GM18858 (cell line): ENCODE measurements at regions not wholly inside any gene's neighbourhood (a gene's known extent, or its start where the extent isn't known, plus 50 kb on each side); places are given as distances from the start of the nearest gene placed in this dataset.
"Not testable (repeated sequence)": the region's sequence is repeated elsewhere in the genome, so short reads cannot be mapped to it uniquely, and the experiment has no call there.

ENCODE experiments used
- ATAC-seq: cut with Tn5 transposase; IDR thresholded peaks from one replicate; pipeline ENCODE4 v1.9.1; 2021; ENCODE audit not compliant: unreplicated experiment

DNA sequence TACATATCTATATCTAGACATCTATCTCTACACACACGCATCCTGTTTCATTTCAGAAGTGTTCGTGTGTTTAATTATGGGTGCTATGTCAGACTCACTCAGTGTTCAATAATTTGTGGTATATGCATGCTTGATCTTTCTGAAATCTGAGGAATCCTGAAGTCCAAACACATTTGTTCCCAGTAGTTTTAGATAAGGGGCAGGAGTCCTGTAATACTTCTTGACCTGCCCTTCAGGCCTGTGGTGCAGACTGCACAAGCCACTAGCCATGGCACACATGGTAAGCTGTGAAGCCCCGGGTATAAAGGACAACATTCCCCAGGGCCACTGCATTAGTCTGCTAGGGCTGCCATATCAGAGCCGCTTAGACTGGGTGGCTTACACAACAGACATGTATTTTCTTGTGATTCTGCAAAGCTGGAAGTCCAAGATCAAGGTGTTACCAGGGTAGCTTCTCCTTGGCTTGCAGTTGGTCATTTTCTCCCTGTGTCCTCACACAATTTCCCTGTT is 267.2 kb downstream of the RHOU start:
- no peak for ATAC-seq

DNA sequence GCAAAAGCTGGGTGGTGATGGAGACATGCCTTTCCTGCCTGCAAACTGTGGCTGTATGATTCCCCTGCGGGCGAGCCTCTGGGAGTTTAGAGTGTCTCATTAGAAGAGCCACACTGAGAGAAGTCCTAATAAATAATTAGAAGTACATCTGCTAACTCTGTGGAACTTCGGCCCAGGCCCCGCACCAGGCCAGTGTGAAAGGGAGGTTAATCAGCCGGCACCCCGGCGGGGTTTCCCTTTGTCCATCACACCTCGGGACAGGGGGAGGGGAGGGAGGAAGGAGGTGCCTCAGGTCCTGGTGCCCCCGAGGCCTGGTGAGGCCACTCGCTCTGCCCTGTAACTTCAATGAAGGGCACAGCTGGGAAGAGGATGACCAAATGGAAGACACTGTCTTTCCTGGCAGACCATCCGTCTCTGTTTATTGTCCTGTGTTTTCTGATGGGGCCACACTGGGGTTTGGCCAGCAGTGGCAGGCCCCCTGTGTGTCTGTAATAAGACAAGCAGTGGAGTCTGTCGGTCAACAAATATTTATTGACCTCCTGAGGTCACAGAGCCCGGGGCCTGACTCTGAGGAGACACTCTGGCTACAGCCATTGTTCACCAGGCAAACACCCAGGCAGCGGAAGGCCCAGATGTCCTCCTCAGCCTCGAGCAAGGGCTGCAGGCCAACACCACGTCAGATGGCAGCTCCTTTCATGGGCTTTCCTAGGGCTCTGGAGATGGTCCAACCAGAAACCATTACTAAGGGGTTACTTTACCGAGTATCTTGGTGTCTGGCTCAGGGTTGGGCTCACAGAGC is 267.5 kb upstream of the RAB4A start:
- ATAC-seq: no peak

DNA sequence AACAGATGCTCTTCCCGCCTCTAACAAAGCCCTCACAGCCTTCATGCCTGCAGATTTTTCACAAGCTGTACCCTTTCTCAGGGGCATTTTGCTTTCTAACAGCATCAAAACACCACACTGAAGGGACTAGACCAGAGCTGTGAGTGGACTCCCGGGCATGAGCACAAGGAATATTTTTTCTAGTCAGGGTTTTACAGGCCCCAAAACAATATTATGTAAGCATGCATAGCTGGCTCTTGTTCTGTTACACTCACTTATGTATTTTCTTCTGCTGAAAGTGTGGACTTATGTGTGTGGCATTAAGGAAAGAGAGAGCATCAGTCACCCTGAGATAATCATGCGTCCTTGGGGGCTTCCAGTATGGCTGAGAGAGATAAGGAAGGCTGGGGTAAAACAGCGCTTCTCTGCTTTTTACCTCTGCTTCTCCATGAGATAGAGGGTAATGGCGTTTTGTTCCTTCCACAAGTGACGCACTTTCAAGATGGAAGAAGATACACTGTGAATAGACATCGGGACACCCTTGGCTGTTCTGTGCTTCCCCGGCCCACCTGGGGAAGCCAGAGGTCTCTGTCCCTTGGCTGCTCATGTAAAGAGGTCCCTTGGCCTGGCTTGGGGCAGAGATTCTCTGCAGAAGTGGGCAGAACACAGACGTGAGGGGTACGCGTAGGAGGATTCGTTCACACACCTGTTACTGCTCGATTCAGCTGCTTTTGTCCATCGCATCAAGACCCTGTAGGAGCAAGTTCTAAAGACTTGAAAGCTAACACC is 266.7 kb upstream of the RAB4A start:
- no peak for ATAC-seq

DNA sequence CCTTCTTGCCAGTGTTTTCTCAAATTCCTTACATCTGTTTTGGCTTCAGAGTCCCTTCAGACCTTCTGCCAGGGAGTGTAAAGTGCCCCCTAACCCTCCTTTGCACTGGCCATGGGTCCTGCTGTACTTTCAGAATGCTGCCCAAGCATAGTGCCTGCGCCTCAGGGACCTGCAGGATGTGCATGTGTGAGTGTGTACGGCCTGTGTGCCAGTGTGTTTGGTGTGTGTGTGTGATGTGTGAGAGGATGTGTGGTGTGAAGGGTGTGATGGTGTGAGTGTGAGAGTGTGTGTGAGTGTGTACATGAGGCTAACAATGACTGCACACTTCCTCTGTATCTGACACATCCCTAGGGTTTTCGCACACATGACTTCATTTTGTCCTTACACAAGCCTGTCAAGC is 265.8 kb upstream of the RAB4A start:
- no peak for ATAC-seq

DNA sequence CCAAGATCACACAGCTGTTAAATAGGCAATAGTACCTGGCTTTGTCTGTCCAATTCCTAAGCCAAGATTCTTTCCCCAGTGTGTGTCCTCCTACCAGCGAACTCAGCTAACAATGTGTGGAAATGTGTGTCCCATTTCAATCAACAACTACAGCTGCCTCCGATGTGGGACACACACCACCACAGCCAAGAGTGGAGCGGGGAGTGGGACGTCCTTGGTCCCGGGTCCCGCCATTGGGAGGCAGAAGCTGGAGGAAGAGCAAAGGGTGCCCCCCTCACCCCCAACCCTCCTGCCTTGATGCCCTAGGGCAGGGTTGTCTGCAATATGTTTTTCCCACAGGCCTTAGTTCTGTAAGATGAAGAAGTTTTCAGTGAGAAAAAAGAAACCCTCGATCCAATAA is 265.4 kb upstream of the RAB4A start:
- ATAC-seq: no peak

DNA sequence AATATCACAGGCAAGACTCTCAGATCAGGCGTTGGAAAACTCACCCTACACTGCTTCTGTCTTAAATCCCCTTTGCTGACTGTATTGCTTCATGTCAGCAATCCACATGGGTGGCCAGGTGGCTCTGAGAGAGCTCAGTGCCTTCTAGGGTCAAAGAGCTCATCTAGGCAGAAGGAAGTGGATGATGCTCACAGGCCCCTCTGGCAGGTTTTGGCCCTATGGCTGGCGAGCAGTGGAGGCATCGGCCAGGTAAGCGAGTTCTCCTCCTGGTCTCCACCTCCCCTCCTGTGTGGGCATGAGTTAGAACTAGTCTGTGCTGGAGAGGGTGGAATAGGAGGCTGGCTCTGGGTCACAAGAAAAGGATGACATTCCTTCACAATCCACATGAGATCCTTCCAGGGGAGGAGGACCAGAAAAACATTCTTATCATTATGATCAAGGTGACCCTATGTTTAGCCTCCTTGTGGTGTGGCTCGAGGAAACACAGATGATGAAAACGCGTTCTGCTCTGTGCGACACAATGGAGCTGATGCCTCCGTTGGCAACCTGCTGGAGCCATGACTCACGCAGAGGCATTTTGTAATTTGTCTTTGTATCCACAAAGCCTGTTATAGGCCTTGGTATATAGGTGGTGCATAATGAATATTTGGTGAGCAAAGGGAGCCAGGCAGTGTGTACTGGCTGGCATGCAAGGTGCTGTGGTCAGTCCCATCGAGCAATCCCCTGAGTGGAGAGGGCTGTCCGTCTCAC is 264.6 kb upstream of the RAB4A start:
- ATAC-seq: no peak

DNA sequence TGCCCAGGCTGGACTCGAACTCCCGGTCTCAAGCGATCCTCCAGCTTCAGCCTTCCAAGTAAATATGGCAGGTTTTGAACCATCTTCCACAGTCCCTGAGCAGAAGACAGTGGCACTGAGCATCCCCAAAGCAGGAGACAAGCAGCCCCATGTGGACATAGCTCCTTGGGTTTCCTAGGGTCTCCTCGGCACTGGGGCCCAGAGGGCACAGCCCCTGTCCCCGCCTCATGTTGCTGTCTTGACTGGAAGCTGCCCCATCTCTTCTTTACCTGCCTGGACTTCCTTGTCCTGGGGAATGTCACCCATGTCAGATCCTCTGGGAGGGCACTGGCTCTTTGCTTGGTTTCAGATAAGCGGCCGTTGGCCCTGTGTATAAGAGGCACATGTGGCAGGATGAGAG is 263.7 kb upstream of the RAB4A start:
- no peak for ATAC-seq

DNA sequence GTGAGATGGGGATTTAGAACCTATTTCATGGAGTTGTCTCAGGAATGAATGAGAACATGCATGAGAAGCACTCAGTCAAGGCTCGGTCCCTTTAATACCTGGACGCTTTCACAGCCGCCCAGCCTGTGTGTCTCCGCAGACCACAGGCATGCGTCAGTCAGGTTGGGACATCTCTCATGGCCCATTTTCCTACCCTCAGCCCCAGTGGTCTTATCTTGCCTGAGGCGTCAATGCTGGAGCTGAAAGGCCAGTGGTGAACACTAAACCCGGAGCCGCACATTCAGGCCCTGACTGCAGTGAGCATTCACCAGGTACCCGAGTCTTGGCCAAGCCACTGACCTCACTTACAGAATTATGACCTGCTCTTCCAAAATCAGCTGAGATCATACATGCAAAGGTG is 263.2 kb upstream of the RAB4A start:
- ATAC-seq: no peak

DNA sequence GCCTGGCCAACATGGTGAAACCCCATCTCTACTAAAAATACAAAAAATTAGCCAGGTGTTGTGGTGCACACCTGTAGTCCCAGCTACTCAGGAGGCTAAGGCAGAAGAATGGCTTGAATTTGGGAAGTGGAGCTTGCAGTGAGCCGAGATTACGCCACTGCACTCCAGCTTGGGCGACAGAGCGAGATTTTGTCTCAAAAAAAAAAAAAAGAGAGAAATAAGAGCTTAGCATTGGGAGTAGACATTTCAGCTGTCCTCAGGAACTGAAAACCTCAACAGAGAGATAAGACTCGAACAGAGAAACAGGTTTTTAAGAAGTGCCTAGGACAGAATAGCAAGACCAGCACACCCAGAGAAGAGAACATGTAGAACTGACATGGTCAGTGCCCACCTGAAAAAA is 262.6 kb upstream of the RAB4A start:
- not testable (repeated sequence) for ATAC-seq

DNA sequence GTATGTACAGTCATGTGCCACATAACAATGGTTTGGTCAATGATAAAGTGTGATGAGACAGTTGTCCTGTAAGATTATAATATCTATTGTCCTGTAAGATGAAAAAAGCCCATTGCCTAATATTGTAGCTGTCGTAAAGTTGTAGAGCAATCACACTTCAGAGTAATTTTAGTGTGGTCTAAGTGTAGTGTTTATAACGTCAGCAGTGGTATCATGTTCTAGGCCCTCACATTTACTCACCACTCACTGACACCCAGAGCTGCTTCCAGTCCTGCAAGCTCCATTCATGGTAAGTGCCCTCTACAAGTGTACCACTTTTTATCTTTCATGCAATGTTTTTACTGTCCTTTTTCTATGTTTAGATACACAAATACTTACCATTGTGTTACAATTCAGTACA is 259.9 kb upstream of the RAB4A start:
- no peak for ATAC-seq

DNA sequence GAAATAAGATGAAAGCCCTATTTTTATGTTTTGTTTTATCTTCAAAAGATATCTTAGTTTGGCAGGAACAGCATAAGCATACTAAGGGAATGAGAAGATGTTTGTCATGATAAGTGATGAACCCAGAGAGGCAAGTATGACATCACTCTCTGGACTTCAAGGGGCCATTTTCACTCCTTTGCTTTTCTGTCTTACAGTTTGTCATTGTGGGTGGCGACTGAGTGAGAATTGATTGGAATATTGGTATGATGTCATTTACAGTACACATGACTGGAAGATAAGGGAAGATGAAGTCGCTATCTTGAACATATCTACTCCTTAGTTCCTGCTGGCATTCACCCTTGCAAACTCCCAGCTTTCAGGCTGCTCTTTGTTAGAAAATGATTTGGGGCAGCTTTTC is 258.1 kb upstream of the RAB4A start:
- ATAC-seq: no peak

DNA sequence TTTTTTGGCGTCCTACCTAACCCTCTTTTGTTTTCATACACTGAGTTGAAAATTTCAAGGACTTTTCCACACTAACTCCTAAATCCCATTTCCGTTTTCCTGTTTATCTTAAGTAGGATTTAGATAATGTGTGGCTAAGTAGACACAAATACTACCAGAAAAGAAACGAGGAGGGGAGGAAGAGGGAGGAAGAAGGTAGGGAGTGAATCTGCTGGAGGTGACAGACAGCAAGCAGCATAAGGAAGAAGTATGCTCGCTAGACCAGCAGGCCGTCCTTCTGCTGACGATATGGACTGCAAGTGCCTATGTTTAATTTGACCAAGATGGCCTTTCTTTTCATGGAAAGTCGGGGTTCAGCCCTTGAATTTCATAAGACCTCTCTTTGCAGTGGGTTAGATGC is 256.9 kb upstream of the RAB4A start:
- no peak for ATAC-seq

DNA sequence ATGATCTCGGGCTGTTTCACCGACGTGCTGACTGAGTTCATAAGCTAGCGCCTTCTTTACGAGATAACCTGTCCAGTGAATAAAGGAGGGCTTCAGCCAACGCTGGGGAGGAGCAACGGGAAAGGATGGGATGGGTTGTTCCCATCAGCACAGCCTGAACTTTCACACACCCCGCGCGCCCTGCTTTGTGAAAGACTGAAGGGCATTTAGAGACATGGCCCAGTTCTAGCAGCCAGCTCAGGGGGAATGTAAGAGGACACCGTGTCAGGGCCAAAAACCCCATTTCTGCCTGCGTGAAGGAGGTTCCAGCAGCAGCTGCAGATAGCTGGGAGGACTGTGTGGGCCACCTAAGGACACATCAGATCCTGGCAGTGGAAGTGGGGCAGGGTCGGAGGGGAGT is 255.1 kb upstream of the RAB4A start:
- ATAC-seq: no peak

DNA sequence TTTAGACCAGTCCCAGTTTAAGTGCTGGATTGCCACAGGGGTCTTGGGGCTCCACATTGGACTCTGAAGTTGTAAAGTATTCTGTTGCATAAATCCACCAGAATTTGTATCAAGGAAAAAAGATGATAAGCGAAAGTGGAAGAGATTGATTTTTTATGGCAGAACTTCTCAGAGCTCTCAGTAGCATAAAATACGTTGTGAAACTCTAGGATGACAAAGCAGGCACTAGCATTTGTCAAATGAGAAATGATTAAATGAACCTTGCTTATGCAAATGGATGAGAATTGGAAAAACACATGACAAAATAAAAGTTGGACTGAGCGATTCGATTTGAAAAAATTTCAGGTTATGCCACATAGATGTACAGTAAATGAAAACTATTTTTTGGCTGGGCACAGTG is 253.8 kb upstream of the RAB4A start:
- ATAC-seq: no peak

DNA sequence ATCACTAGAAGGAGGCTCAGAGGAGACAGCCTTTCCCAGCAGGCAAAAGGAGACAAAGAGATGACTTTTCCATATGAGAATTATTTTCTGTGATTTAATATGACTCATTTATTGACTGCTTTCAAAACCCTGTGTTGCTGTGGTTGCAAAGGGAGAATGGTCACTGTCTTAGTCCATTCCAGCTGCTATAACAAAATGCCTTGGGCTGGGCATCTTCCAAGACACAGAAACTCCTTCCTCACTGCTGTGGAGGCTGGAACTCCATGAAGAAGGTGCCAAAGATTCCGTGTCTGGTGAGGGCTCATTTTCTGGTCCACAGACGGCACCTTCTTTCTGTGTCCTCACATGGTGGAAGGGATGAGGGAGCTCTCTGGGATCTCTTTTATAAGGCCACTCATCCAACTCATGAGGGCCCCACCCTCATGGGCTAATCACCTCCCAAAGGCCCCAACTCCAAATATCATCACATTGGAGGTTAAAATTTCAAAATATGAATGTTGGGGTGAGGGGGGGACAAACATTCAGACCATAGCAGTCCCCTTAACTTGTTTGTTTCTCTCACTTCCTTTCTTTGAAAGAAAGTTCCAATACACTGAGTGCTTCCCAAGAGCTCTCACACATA is 252.1 kb upstream of the RAB4A start:
- ATAC-seq: no peak

DNA sequence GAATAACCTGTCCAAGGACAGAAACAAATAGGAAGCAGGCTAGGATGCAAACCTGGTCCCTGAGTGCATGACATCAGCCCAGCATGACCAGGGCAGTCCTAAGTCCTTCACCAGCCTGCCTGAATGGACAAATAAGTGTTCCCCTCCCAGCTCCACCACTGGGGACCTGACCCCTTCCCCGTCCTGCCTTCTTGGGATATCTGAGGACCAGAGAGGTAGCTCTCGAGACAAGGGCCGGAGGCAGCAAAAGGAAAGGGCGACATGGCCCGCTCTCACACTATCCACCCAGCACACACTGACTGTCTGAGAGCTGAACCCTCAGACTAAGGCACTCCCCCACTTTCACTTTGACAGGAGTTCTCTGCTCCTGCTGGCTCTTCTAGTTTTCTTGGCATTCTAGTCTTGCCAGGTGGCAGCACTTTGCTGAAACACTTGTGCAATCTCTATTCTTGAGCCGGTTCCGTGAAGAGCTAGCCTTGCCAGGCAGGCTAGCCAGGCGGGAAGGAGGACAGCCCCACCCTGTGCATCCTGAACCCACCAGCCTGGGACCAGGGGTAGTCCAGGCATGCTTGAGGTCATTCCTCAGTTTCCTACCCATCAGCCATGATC is 251.1 kb upstream of the RAB4A start:
- no peak for ATAC-seq

DNA sequence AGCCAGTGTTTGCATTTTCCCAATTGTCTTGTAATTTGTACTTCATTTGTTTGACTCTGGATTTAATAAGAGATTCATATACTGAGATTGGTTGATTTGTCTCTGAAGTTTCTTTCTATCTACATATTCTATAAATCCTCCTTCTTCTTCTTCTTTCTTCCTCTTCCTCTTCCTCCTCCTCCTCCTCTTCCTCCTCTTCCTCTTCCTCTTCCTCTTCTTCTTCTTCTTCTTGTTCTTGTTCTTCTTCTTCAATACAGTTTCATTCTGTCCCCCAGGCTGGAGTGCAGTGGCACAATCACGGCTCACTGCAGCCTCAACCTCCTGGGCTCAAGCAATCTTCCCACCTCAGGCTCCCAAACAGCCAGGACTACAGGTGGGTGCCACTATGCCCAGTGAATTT is 249.9 kb upstream of the RAB4A start:
- not testable (repeated sequence) for ATAC-seq

DNA sequence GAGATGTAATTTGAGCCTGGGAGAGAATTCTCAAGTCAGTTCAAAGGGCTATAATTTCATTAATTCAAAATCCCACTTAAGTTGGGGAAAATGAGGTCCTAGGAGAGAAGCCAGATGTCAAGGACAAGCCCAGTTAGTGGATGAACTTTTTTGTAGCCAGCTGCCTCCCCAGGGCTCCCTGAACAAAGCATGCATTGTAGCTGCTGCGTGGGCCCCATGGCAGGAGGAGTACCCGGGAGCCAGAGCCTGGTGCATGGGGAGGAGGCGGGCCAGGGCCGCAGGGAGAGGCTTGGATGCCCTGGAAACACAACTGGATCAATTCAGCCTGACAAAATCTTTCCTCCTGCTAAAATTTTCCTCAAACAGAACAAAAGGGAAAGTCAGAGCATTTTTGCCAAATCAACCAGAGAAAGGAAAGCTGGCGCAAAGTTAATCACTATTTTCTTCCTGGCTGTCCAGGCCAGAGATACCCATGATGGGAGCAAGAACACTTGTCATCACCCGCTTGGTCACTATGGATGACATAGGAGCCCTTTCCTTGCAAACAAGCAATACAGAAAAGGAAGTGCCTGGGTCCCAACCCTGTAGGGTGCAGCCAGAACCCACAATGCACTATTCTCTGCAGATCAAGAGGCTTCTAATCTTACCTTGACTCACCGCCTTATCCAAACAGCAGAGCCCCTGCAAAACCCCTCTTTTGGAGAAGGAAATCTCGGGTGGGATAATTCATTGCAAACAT is 248.1 kb upstream of the RAB4A start:
- ATAC-seq: no peak

DNA sequence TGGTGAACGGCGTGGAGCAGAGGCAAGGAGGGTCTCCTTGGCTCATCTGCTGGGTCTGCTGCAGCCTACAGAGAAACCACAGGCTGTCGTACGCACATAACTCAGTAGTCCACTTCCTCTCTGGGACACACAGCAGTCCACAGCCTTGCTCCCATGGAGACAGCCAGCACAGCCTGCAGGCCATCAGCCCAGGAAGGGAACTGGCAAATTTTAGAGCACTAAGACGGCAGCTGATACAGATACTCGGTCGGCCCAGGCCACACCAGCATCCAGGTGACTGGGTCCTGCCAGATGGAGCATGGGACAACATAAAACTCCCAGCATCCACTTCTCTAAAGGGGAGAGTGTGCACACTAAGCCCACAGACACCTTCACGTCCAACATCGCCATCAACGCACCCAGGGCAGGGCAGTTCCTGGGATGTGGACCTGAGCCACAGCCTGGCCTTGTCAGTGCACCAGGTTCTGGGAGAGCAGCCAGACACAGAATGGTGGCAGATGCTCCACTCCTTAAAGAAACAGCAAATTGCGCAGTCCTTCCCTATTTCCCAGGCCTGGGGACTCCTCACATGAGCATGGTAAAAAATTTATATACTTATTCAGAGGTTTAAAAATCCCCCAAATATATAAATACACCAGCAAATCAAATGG is 247.1 kb upstream of the RAB4A start:
- no peak for ATAC-seq
